ENCODE measurements at regions not wholly inside any gene's neighbourhood (a gene's known extent, or its start where the extent isn't known, plus 50 kb on each side); places are given as distances from the start of the nearest gene placed in this dataset.
"Not testable (repeated sequence)": the region's sequence is repeated elsewhere in the genome, so short reads cannot be mapped to it uniquely, and the experiment has no call there.

GRCh38 chr7:131625817-131626372 is 69.5 kb upstream of the PODXL start:
- Histone ChIP-seq H3K36me3 (ENCODE audit: control insufficient read depth, insufficient read depth, low read length) (no peaks in the 10 kb centered on the region), H3K9ac (ENCODE audit: low read length) (peak overlapping the region; percentile 55), H3K9me3 (ENCODE audit: control insufficient read depth, insufficient read depth, low read depth, low read length) (no peaks in the 10 kb centered on the region), H3K27me3 (ENCODE audit: control insufficient read depth, insufficient read depth, low read length) (peaks cover 4% of the 10 kb centered on the region; the same call in 1 of the 2 replicates), H3K27ac (ENCODE audit: low read depth, low read length) (peak overlapping the region; percentile 45; the same call in 1 of the 2 replicates), H3K4me1 (ENCODE audit: control insufficient read depth, insufficient read depth, low read length) (peaks cover 62% of the 10 kb centered on the region), H3K4me3 (ENCODE audit: low read depth, low read length) (no peak overlapping the region)

GRCh38 chr7:131625345-131625744 is 68.9 kb upstream of the PODXL start:
- Histone ChIP-seq H3K4me1 (ENCODE audit: control insufficient read depth, insufficient read depth, low read length) (peaks cover 68% of the 10 kb centered on the region), H3K9ac (ENCODE audit: low read length) (peak overlapping the region; percentile 55), H3K27ac (ENCODE audit: low read depth, low read length) (peak overlapping the region; percentile 45; the same call in 1 of the 2 replicates)
- H3K36me3 ChIP-seq (ENCODE audit: control insufficient read depth, insufficient read depth, low read length); H3K4me3 ChIP-seq (ENCODE audit: low read depth, low read length); H3K9me3 ChIP-seq (ENCODE audit: control insufficient read depth, insufficient read depth, low read depth, low read length); H3K27me3 ChIP-seq (ENCODE audit: control insufficient read depth, insufficient read depth, low read length): not testable (repeated sequence)

- H3K9me3 ChIP-seq (ENCODE audit: control insufficient read depth, insufficient read depth, low read depth, low read length) = no peaks in the 10 kb centered on the region
- H3K4me3 ChIP-seq (ENCODE audit: low read depth, low read length) = no peak overlapping the region
- H3K27me3 ChIP-seq (ENCODE audit: control insufficient read depth, insufficient read depth, low read length) = no peaks in the 10 kb centered on the region
- H3K4me1 ChIP-seq (ENCODE audit: control insufficient read depth, insufficient read depth, low read length) = peaks cover 69% of the 10 kb centered on the region
- H3K27ac ChIP-seq (ENCODE audit: low read depth, low read length) = no peak overlapping the region
- no peaks in the 10 kb centered on the region for H3K36me3 ChIP-seq (ENCODE audit: control insufficient read depth, insufficient read depth, low read length)
- no peak overlapping the region for H3K9ac ChIP-seq (ENCODE audit: low read length)
These were observed 68.1 kb upstream of the PODXL start for GRCh38 chr7:131624536-131624935.

- Histone ChIP-seq H3K4me3 (ENCODE audit: low read depth, low read length) (no peak overlapping the region), H3K36me3 (ENCODE audit: control insufficient read depth, insufficient read depth, low read length) (no peaks in the 10 kb centered on the region), H3K27me3 (ENCODE audit: control insufficient read depth, insufficient read depth, low read length) (no peaks in the 10 kb centered on the region), H3K9ac (ENCODE audit: low read length) (no peak overlapping the region), H3K27ac (ENCODE audit: low read depth, low read length) (no peak overlapping the region), H3K9me3 (ENCODE audit: control insufficient read depth, insufficient read depth, low read depth, low read length) (no peaks in the 10 kb centered on the region), H3K4me1 (ENCODE audit: control insufficient read depth, insufficient read depth, low read length) (peaks cover 69% of the 10 kb centered on the region)
These were observed 66.7 kb upstream of the PODXL start for GRCh38 chr7:131623154-131623553.

- peaks cover 70% of the 10 kb centered on the region for H3K4me1 ChIP-seq (ENCODE audit: control insufficient read depth, insufficient read depth, low read length)
- H3K4me3 ChIP-seq (ENCODE audit: low read depth, low read length) = no peak overlapping the region
- no peaks in the 10 kb centered on the region for H3K9me3 ChIP-seq (ENCODE audit: control insufficient read depth, insufficient read depth, low read depth, low read length)
- no peak overlapping the region for H3K27ac ChIP-seq (ENCODE audit: low read depth, low read length)
- no peaks in the 10 kb centered on the region for H3K27me3 ChIP-seq (ENCODE audit: control insufficient read depth, insufficient read depth, low read length)
- peak overlapping the region; percentile 36 for H3K9ac ChIP-seq (ENCODE audit: low read length)
- no peaks in the 10 kb centered on the region for H3K36me3 ChIP-seq (ENCODE audit: control insufficient read depth, insufficient read depth, low read length)
These were observed 65.2 kb upstream of the PODXL start for GRCh38 chr7:131621652-131622051.

- Histone ChIP-seq H3K4me3 (ENCODE audit: low read depth, low read length) (no peak overlapping the region), H3K36me3 (ENCODE audit: control insufficient read depth, insufficient read depth, low read length) (no peaks in the 10 kb centered on the region), H3K27me3 (ENCODE audit: control insufficient read depth, insufficient read depth, low read length) (no peaks in the 10 kb centered on the region), H3K9ac (ENCODE audit: low read length) (peak overlapping the region; percentile 67), H3K9me3 (ENCODE audit: control insufficient read depth, insufficient read depth, low read depth, low read length) (no peaks in the 10 kb centered on the region), H3K4me1 (ENCODE audit: control insufficient read depth, insufficient read depth, low read length) (peaks cover 63% of the 10 kb centered on the region), H3K27ac (ENCODE audit: low read depth, low read length) (peak overlapping the region; percentile 43; the same call in 1 of the 2 replicates)
These were observed 64.5 kb upstream of the PODXL start for GRCh38 chr7:131620673-131621609.

- Histone ChIP-seq H3K27me3 (ENCODE audit: control insufficient read depth, insufficient read depth, low read length) (no peaks in the 10 kb centered on the region), H3K4me3 (ENCODE audit: low read depth, low read length) (no peak overlapping the region), H3K4me1 (ENCODE audit: control insufficient read depth, insufficient read depth, low read length) (peaks cover 56% of the 10 kb centered on the region), H3K9me3 (ENCODE audit: control insufficient read depth, insufficient read depth, low read depth, low read length) (no peaks in the 10 kb centered on the region), H3K36me3 (ENCODE audit: control insufficient read depth, insufficient read depth, low read length) (no peaks in the 10 kb centered on the region), H3K9ac (ENCODE audit: low read length) (peak overlapping the region; percentile 71), H3K27ac (ENCODE audit: low read depth, low read length) (peak overlapping the region; percentile 43; the same call in 1 of the 2 replicates)
These were observed 63.2 kb upstream of the PODXL start for GRCh38 chr7:131619336-131620305.

- Histone ChIP-seq H3K4me1 (ENCODE audit: control insufficient read depth, insufficient read depth, low read length) (peaks cover 49% of the 10 kb centered on the region), H3K9me3 (ENCODE audit: control insufficient read depth, insufficient read depth, low read depth, low read length) (no peaks in the 10 kb centered on the region), H3K27me3 (ENCODE audit: control insufficient read depth, insufficient read depth, low read length) (no peaks in the 10 kb centered on the region), H3K27ac (ENCODE audit: low read depth, low read length) (no peak overlapping the region), H3K4me3 (ENCODE audit: low read depth, low read length) (no peak overlapping the region), H3K36me3 (ENCODE audit: control insufficient read depth, insufficient read depth, low read length) (no peaks in the 10 kb centered on the region), H3K9ac (ENCODE audit: low read length) (no peak overlapping the region)
These were observed 62.0 kb upstream of the PODXL start for GRCh38 chr7:131618391-131618790.

- no peaks in the 10 kb centered on the region for H3K36me3 ChIP-seq (ENCODE audit: control insufficient read depth, insufficient read depth, low read length)
- H3K9ac ChIP-seq (ENCODE audit: low read length) = no peak overlapping the region
- H3K27ac ChIP-seq (ENCODE audit: low read depth, low read length) = no peak overlapping the region
- H3K27me3 ChIP-seq (ENCODE audit: control insufficient read depth, insufficient read depth, low read length) = no peaks in the 10 kb centered on the region
- no peak overlapping the region for H3K4me3 ChIP-seq (ENCODE audit: low read depth, low read length)
- H3K9me3 ChIP-seq (ENCODE audit: control insufficient read depth, insufficient read depth, low read depth, low read length) = no peaks in the 10 kb centered on the region
- H3K4me1 ChIP-seq (ENCODE audit: control insufficient read depth, insufficient read depth, low read length) = peaks cover 40% of the 10 kb centered on the region
These were observed 60.2 kb upstream of the PODXL start for GRCh38 chr7:131616487-131617200.

- Histone ChIP-seq H3K4me1 (ENCODE audit: control insufficient read depth, insufficient read depth, low read length) (peaks cover 17% of the 10 kb centered on the region), H3K4me3 (ENCODE audit: low read depth, low read length) (no peak overlapping the region), H3K27me3 (ENCODE audit: control insufficient read depth, insufficient read depth, low read length) (no peaks in the 10 kb centered on the region), H3K27ac (ENCODE audit: low read depth, low read length) (no peak overlapping the region), H3K9me3 (ENCODE audit: control insufficient read depth, insufficient read depth, low read depth, low read length) (no peaks in the 10 kb centered on the region), H3K9ac (ENCODE audit: low read length) (no peak overlapping the region), H3K36me3 (ENCODE audit: control insufficient read depth, insufficient read depth, low read length) (no peaks in the 10 kb centered on the region)
These were observed 57.5 kb upstream of the PODXL start for GRCh38 chr7:131613909-131614308.
